SIG-M5 (cell line): ENCODE measurements at regions not wholly inside any gene's neighbourhood (a gene's known extent, or its start where the extent isn't known, plus 50 kb on each side); places are given as distances from the start of the nearest gene placed in this dataset.

Source experiments
- DNase-seq: peaks from one replicate; lab custom pipeline; 2025; lab: John Stamatoyannopoulos, UW

DNA sequence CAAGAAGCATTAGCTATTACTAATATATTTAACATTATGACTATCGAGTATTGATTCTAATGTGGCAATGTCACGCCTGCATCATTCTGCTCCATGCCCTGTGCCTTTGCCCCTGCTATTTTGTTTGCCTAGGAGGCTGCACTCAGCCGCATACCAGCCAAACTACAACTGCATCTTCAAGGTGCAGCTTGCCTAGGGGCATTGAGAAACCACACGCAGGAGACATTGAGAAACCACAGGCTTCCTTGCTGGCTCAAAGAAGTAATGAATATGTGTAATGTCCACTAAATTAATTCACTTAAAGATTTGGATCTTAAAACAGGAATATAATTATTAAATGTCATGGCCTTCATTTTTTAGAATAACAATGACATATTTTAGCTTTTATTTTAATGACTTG, 683.6 kb upstream of the TENM3 start:
- no peak for DNase-seq

DNA sequence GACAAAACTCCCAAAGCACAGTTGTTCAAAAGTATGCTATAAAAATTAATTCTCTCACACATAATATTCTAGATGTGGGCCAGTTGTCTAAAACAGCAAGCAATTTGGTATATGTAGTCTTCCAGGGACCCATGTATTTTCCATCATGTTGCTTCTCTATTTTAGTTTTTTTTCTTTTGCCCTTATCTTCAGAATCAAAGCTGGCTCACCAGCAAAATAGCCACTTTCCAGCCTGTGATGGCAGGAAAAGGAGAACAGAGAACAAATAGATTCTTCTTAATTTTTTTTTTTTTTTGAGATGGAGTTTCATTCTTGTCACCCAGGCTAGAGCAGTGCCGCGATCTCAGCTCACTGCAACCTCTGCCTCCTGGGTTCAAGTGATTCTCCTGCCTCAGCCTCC, 680.8 kb upstream of the TENM3 start:
- no peak for DNase-seq

DNA sequence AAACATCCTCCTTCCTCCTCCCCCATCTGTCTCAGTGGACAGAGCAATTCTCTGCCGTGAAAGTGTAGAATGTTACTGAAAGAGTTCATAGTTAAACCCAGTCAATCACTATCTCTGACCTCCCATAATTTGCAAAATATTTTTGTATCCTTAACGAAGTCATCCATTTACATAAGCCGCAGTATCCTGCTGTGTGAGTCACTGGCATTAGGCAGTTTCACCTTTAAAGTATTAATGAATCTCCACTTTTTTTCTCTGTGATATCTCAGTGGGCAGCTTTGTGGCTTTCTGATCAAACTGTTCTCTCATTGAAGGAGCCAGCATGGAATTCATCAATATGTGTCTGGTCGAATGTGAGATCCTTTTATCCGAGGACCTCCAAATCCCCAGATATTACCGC, 678.6 kb upstream of the TENM3 start:
- no peak for DNase-seq

DNA sequence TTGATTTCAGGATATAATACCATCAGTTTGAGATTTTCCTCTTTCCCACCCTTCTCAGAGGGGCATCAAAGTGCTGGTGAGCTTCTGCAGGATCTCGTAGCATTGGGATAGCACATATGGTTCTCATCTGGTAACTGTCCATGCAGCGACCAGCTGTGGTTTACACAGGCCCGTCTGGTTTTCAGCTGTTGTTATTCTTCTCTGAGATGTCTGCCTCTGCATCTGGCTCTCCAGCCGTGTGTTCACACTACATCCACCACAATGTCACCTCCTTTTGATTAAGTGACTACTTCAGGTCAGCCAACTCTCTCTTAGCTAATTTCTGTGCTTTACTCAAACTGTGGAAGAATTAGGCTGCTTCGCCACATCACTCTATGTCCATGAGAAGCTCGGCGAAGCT, 676.7 kb upstream of the TENM3 start:
- no peak for DNase-seq

DNA sequence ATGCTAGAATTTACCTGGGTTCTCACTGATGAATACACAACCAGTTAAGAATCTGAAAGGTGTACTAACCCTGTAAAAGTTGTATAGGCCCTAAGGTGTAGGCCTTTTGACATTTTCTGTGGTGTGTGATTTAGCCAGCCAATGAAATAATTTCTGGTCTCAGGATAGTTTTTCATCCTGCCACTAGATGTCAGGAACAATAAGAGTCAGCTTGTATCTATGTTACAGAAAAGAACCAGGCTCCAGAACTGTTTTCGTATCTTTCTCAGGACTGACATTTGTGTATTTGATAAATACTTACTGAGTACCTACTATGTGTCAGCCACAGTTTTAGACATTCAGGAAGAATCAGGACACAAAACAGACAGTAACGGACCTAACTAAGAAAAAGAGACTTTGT, 673.6 kb upstream of the TENM3 start:
- no peak for DNase-seq

DNA sequence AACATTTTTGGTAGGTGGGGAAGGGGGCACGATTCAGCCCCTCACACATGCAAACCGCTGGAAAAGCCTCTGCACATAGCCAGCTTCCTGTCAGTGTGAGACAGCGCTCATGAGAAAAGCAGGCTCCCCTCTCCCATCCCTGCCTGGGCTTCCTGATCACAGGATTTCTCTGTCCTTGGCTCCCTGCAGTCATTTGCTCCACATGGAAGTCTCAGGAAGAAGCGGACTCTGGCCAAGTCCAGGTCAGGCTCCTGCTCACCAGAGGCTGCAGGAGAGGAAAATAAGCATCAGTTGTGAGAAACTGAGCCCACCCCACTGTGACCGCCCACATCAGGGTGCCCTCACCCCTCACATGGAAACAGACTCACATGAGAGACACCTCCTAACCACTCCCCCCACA, 664.3 kb upstream of the TENM3 start:
- no peak for DNase-seq

DNA sequence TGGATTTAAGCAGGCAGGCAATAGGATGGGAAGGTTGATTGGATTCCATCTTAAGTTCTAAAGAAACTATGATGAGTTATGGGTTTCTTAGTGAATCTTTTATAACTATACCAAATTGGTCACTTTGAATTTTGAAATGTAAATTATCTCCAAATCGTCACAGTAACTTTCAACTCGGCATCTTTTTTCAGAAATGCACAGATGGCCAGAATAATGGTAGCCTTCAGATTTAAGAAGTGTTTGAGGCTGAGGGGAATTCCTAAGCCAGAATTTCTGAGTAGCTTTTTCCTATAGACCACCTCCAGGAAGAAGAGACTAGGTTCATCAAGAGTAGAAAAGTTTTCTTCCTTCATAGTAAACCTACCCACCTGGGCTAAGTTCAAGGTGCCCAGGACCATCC, 663.7 kb upstream of the TENM3 start:
- no peak for DNase-seq

DNA sequence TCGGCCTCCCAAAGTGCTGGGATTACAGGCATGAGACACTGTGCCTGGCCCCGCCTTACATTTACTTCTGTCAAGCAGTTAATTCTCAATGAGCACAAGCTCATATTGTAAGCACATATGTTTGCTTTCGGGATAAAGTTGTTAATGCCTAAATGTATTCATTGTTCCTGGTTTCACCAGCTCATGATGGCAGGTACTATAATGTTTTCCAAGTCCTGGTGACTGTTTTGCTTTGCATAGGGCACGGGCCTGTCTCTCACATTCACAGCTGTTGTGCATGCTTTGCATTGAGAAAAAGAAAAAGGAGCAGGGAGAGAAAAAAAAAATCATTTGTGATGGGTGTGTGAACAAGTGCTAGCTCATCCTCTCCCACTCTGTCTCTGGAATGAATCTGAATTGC, 661.2 kb upstream of the TENM3 start:
- DNase-seq = no peak

DNA sequence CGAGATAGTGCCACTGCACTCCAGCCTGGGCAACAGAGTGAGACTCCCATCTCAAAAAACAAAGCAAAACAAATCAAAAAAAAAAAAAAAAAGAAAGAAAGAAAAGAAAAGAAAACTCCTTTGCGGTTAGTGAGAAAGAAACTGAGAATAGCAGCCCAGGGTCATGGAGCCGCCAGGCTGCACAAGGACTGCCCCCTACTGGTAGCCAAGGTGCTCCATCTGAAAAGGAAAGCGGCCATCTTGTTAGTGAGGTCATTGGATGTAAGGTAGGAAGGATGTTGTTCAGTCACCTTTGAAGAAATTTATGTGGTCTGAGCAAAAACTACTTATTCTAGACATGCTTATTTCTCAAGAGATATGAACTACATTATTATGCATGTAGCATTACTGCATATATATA, 660.6 kb upstream of the TENM3 start:
- no peak for DNase-seq

DNA sequence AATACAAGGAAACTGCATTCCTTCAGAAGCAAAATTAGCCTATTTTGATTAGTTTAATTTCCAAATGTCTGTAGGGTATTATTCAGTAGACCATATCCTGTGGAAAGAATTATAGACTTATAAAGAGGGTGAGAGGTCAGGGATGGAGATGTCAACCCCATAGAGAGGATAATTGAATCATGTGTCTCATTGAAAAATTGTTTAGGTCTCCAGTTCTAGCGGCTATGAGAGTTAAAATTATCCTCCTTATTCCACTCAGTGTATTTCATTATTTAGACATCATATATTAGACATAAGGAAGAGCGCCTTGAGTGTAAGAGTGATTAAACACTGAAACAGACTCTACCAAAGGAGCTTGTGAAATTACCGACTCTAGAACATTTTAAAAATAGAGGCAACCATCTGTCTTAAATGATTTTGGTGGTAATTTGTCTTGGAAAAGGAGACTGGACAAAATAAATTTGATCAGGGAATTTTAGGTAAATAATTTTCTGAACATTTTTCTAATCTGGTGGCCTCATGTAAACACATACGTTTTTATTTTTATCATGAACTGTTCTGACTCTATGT, 654.4 kb upstream of the TENM3 start:
- no peak for DNase-seq

DNA sequence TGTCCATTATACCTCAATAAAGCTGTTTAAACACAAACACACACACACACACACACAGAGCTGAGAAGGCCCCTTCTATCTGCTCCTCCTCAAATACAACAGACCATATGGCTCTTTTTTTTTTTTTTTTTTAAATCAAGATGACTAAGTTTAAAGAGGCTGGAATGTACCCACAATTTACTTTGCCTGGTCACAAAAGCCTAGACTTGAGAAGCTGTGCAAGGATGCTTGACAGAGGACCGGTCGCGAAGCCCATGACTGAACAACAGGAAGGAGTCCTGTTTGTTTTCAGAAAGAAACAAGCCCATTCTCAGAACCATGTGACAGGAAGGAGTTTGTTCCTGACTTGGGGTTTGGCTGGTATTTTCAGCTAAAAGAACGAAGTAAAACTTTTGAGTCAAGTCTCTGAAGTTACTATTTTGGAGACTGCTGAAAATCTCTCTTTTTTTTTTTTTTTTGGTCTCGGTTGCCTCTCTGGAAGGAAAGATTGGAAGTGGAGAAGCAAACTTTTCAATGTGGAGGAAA, 650.9 kb upstream of the TENM3 start:
- no peak for DNase-seq

DNA sequence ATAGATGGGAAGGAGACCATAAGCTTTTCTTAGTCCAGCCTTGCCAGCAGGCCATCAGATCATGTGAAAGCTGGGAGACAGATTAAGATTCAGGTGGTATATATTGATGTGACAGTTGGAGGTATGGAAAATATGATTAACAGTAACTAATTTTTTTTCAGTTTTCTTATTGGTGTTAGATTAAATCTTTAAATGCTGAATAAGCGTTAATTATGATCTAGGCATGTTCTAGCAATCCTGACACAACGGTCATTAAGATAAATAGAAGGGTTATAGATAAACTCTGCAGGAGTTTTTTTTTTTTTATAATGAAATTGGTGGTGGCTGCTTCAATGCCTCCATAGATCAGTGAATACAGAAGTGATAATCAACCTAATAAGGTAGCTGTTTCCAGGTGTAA, 649.5 kb upstream of the TENM3 start:
- DNase-seq = no peak

DNA sequence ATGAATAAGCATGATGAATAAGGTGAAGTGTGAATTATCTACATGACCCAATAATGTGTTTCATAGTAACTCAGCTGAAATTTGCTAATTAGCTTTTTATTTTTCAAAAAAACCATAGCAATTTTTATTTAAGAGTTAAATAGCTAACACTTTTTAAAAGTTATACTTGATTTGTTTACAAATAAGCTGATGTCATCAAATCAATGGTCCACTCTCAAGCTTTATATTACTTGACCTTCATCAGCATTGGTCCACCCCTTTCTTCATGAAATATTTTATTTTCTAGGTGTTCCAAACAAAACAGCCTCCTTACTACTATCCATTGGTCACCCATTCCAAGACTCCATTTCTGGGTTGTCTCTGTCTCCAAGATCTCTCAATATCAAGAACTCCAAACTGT, 649.0 kb upstream of the TENM3 start:
- no peak for DNase-seq

DNA sequence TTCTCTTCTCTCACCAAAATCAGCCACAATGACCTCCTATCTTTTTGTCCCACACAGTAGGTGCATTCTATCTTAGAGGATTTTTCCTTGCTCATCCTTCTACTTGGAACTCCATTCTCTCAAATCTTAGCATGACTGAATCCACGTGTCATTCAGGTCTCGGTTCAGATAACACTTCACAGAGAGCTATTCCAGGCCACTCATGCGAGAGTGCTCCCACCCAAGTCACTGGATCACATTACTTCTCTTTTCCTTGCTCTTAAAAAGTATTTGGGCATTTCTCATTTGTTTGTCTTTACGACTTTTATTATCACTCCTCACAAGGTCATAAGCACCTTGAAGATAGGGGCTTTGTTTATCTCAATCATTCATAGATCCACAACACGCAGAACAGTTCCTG, 647.5 kb upstream of the TENM3 start:
- no peak for DNase-seq

DNA sequence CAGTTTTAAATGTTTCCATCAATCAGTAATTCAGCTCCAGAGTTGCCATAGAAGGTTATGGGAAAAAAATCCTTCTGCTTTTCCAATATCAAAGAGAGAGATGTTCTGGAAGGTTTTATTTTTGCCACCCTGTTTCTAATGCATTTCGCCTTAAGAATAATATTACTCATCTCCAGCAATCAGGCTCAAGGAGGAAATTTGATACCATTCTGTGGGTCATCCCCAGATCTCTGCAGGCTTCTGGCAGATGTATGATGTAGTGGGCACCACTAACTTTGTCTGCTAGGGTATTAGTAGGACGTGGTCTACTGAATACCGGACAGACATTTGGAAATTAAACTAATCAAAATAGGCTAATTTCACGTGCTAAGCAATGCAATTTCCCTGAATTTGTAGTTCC, 645.4 kb upstream of the TENM3 start:
- DNase-seq = no peak

DNA sequence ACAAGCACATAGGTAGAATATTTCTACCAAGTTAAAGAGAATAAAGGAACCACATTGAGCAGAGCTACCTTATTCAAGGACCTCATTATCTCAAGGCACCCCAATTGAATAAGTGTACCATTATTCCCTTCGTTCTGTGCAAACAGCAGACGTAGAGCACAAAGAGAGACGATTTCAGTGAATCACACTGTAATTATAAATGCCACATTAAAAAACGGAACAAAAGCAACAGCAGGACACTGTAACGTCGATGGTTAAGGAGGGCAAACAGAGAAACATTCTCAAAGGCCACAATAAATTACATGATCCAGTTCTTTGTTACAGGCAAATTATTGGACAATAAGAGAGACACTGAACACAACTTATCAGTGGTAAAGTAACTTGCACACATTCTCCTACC, 644.1 kb upstream of the TENM3 start:
- no peak for DNase-seq

DNA sequence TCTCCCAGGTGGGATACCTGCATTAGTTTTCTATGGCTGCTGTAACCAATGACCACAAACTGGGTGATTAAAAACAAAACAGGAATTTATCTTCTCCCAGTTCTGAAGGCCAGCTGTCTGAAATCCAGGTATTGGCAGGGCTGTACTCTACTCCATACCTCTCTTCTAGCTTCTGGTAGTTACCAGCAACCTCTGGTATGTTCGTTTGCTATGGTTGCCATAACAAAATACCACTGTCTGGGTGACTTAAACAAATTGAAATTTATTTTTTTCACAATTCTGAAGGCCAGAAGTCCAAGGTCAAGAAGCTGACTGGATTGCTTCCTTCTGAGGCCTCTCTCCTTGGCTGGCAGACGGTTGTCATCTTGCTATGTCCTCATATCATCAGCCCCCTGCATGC, 642.1 kb upstream of the TENM3 start:
- DNase-seq = no peak

DNA sequence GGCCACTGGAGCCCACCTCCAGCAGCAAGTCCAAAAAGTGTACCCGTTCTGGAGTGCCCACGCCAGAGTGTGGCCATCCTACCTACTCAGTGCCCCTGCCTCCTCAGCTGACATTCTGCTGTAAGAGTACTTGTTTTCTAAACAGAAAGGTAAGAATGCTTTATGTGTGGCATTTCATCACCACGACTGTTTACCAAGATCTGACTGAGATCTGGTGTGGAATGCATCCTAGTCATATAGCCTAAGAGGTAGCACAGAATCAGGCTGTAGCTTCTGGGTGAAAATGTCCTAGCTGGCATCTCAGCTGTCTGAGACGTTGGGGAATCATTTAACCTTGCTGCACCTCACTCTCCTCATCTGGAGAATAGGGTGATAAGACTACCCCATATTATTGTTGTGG, 638.7 kb upstream of the TENM3 start:
- no peak for DNase-seq

DNA sequence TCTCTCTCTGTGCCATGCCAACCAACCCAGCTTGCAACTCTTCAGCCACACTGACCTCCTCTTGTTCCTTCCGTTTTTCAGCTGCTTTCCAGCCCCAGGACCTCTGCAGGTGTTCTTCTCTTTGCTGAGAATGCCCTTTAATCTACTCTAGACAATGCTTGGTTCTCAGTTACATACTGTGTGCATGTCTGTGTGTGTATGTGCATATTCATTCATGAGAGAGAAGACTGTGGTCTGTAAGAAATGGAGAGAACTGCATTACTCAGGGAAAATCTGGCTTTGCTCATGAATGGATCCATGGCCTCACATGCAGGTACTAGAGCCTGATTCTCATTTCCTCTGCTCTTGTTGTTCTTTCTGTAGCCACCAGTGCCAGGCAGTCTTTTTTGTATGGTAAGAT, 636.9 kb upstream of the TENM3 start:
- DNase-seq = no peak

DNA sequence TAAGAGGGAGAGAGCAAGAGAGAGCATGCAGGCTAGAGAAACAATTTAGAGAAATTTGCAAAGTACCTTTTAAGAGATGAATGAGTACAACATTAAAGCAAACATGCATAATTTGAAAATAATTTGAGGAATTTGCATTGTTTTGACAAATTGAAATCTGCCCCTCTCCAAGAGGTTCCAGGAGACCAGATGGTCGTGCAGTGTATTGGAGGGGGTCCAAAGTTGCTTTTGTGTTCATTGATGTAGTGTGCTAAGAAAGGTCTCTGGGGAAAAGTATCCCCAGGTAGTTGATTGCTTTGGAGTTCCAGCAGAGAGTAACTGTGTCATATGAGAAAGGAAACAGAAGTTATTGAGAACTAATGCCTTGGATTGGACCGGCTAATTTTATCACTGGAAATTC, 635.0 kb upstream of the TENM3 start:
- DNase-seq = no peak

DNA sequence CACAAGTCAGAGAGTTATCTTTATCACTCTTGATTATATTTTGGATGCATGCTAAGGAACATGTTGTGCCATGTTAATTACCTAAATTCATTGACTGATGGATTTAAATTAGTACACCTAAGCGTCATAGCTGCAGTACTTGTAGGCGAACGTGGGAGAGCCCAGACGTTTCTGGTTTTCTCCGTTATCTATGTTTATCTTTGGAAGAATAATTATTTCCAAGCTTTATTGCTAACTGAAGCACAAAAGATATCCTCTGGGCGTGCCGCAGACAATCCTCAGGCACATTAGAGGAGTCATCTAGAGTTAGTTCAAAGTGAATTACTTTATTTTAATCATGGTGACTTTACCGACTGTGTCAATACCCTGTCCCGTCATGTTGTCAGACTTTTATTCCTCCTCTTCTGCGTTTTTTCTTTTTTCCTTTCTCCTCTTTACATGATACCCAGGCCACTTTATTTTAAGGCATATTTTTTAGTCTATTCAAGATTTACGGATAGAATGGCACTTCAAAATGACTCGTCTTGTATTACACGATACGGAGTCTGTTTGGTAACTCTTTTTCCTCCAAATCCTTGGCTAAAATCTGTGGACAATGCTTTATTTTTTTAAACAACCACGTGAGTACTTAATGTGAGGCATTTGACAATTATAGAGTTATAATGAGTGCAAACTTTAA, 632.0 kb upstream of the TENM3 start:
- no peak for DNase-seq

DNA sequence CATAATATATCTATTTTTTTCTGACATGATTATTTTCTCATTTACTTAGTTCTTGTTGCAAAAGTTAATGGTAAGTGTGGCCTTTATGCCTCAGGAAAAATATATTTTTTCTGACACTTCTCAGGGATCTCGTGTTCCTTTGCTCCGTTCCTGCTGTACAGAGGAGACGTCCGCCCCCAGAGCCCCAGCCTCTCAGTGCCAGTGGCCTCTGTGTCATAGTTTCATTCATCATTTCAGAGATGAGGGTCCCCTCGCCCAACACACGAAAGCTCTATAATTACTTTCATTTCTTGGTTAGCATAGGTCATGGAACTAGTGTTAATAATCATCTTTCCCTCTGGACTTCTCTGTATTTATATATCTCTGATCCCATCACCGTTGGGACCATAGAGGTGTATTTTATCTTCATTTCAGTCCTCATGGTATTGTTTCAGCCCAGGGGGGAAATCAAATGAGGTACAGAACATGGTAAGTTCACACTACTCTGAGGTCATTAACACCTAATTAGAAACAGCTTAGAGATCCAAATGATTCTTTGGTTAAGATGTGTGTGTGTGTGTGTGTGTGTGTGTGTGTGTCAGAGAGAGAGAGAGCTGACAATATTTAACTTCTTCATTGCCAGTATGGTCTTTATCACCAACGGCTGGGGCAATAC, 631.1 kb upstream of the TENM3 start:
- no peak for DNase-seq

DNA sequence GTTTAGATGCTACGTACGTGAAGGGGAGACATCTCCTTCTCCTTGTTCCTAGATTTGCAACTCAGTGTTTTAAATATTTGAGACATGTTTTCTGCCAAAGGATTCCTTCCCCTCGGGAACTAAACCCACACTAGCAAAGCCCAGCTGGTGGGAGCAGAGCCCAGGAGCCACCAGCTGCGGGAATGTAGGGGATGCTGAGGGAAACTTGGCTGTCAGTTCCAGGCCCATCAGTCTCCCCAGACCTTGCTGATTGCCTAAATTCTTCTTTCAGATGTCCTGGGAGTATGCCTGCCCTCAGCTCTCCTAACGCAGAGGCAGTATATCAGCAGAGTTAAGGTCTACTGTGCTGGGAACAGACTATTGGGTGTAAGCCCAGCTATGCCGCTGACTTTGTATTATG, 630.0 kb upstream of the TENM3 start:
- DNase-seq = no peak
